BE2C (cell line): ENCODE measurements at regions not wholly inside any gene's neighbourhood (a gene's known extent, or its start where the extent isn't known, plus 50 kb on each side); places are given as distances from the start of the nearest gene placed in this dataset.

Experiments used
- DNase-seq: peaks from one replicate; pipeline ENCODE4 v3.0.0-alpha.2; 2020
- H3K27me3 ChIP-seq: fragments of 250-450 bp; sonication (Bioruptor Pico); 2 replicates; pipeline ENCODE4 v1.5.1; 2020; ENCODE audit warnings: mild to moderate bottlenecking
- H3K36me3 ChIP-seq: fragments of 250-450 bp; sonication (Bioruptor Pico); 2 replicates; pipeline ENCODE4 v1.5.1; 2020; ENCODE audit warnings: mild to moderate bottlenecking
- H3K4me1 ChIP-seq: fragments of 250-450 bp; sonication (Bioruptor Pico); 2 replicates; pipeline ENCODE4 v1.5.1; 2020
- H3K4me3 ChIP-seq: 2 replicates; pipeline ENCODE4 v1.5.1; 2011; ENCODE audit warnings: low read depth, low read length
- H3K9me3 ChIP-seq: fragments of 250-450 bp; sonication (Bioruptor Pico); 2 replicates; pipeline ENCODE4 v1.5.1; 2020
- CTCF ChIP-seq: IDR thresholded peaks from 2 replicates; pipeline ENCODE4 v1.5.1; 2012; ENCODE audit warnings: mild to moderate bottlenecking, low read depth, low read length

DNA sequence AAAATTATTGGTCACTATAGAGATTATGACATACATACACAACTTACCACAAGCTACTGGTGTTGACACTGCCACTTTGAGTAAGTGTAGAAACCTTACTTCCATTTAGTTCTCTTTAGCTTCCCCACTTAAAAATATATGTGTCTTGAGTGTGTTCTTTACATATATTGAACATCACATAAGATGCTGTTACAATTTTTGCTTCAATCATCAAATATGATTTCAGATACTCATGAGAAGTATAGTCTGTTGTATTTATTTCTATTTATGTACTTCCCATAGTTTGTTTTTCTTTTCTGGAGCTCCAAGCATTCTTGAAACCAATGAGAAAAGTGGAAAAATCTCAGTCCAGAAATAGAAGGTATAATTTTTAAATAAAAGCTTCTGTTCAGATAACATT lies 102.7 kb upstream of the SDK1 start:
- no peak overlapping the region for H3K4me3 ChIP-seq
- H3K36me3 ChIP-seq, result no peaks in the 10 kb centered on the region
- no peaks in the 10 kb centered on the region for H3K4me1 ChIP-seq
- TF ChIP-seq CTCF, result no peak
- H3K27me3 ChIP-seq, result no peaks in the 10 kb centered on the region
- no peak for DNase-seq
- H3K9me3 ChIP-seq, result no peaks in the 10 kb centered on the region

DNA sequence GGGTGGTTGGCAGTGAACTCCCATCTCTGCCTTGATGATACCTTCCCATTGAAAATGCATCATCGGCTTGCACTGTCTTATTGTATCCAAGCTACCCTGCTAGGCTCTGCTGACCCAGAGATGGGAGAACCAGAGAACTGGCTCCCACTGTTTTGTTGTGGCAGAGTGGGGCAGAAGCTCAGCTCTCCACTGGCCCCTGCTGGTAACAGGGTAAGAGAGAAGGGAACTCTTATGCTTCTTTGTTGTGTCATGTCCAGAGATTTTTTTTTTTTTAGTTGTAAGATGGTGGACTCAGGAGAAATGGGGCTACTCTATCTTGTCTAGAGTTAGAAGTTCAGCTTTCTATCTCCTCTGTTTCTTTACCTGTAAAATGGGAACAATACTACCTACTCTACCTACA lies 100.5 kb upstream of the SDK1 start:
- Histone ChIP-seq H3K9me3 (no peaks in the 10 kb centered on the region), H3K36me3 (no peaks in the 10 kb centered on the region), H3K27me3 (no peaks in the 10 kb centered on the region), H3K4me3 (no peak overlapping the region), H3K4me1 (no peaks in the 10 kb centered on the region)
- DNase-seq, result no peak
- peak; percentile 42 for TF ChIP-seq CTCF

DNA sequence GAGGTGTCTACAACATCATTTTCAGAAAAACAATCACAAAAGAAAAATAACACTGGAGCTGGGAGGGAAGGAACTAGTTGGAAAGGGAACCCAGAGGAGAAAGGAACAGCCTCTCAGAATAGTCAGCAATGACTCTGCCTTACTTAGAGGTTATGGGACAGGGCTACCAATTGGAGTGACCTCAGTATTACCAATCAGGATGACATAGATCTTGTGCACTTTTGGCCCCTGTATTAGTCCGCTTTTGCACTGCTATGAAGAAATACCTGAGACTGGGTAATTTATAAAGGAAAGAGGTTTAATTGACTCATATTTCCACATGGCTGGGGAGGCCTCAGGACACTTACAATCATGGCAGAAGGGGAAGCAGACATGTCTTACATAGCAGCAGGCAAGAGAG lies 99.7 kb upstream of the SDK1 start:
- DNase-seq, result no peak
- no peaks in the 10 kb centered on the region for H3K36me3 ChIP-seq
- no peak for TF ChIP-seq CTCF
- H3K4me1 ChIP-seq, result no peaks in the 10 kb centered on the region
- H3K27me3 ChIP-seq, result no peaks in the 10 kb centered on the region
- no peaks in the 10 kb centered on the region for H3K9me3 ChIP-seq
- H3K4me3 ChIP-seq, result no peak overlapping the region

- Histone ChIP-seq H3K9me3 (no peaks in the 10 kb centered on the region), H3K4me3 (no peak overlapping the region), H3K4me1 (no peaks in the 10 kb centered on the region), H3K27me3 (no peaks in the 10 kb centered on the region), H3K36me3 (no peaks in the 10 kb centered on the region)
- DNase-seq, result no peak
- no peak for TF ChIP-seq CTCF
These were observed 98.9 kb upstream of the SDK1 start for GRCh38 chr7:3201937-3202710.

GRCh38 chr7:3204526-3204925 lies 96.5 kb upstream of the SDK1 start:
- Histone ChIP-seq H3K4me3 (no peak overlapping the region), H3K36me3 (no peaks in the 10 kb centered on the region), H3K9me3 (no peaks in the 10 kb centered on the region), H3K27me3 (no peaks in the 10 kb centered on the region), H3K4me1 (no peaks in the 10 kb centered on the region)
- no peak for DNase-seq
- no peak for TF ChIP-seq CTCF

- Histone ChIP-seq H3K36me3 (no peaks in the 10 kb centered on the region), H3K4me3 (no peak overlapping the region), H3K4me1 (no peaks in the 10 kb centered on the region), H3K9me3 (no peaks in the 10 kb centered on the region), H3K27me3 (no peaks in the 10 kb centered on the region)
- TF ChIP-seq CTCF, result no peak
- no peak for DNase-seq
These were observed 95.0 kb upstream of the SDK1 start for GRCh38 chr7:3206101-3206500.
